D721Med (cell line): ENCODE measurements at regions not wholly inside any gene's neighbourhood (a gene's known extent, or its start where the extent isn't known, plus 50 kb on each side); places are given as distances from the start of the nearest gene placed in this dataset.

Experiments used
- DNase-seq: peaks from one replicate; pipeline ENCODE4 v3.0.0; 2011; ENCODE audit warnings: low spot score; ENCODE audit not compliant: insufficient read length
- FAIRE-seq: peaks from 2 replicates; lab custom pipeline; 2011; peaks lifted over from hg19 to GRCh38; lab: Jason Lieb, UNC
- CTCF ChIP-seq: IDR thresholded peaks from 2 replicates; pipeline ENCODE4 v1.5.1; 2012; ENCODE audit warnings: mild to moderate bottlenecking, control low read depth; ENCODE audit not compliant: insufficient read depth; ENCODE audit errors: missing control alignments

DNA sequence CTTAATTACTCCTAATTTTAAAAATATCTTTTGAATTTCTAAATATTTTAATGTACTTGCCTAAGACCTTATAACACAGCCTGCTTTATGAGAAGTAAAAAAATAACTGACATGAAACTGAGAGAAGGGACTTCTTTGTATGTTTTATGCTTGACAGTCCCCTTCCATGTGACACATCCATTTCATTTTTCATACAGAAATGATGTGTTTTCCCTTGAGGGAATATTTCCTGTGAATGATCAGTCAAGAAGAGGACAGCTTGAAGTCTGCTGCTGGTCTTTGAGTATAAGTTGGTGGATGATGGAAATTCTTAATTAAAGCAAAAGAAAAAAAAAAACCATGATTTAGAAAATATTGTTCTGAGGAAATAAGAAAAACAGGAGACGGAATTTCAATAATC is 230.4 kb upstream of the KLHL1 start:
- no peak for TF ChIP-seq CTCF
- DNase-seq, result no peak
- no peak for FAIRE-seq

- DNase-seq (no peak), FAIRE-seq (no peak)
- no peak for TF ChIP-seq CTCF
These were observed 228.6 kb upstream of the KLHL1 start for GRCh38 chr13:70336866-70337265.

GRCh38 chr13:70333752-70334151 is 225.5 kb upstream of the KLHL1 start:
- FAIRE-seq (no peak), DNase-seq (no peak)
- TF ChIP-seq CTCF, result no peak

DNA sequence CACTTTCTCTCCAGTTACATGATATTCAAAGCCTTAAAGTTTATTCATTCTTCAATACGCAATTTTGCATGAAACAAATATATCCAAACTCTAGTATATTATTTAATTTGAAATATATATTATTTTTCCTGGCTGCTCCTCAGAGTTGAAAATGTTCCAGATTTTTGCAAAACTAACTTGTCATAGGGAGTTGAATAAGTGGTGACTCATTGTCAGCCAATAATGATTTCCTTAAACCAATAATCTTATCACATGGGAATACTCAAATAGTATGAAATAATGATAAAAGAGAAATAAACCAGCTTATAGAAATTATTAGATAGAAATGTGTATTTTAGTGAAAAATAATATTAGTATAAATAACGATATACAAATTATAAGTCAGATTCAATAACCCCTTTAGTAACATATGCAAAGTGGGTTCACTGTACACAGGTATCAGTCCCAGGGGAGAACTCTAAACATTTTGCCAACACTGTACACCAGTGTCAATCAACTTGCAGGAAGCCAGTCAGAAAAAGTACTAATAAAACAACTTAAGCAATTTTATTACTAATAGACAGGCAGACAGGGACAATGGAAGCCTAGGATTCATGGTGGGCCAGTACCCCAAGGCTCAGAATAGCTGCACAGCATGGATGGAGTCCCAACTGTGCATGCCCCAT is 222.6 kb upstream of the KLHL1 start:
- FAIRE-seq, result no peak
- no peak for TF ChIP-seq CTCF
- no peak for DNase-seq

DNA sequence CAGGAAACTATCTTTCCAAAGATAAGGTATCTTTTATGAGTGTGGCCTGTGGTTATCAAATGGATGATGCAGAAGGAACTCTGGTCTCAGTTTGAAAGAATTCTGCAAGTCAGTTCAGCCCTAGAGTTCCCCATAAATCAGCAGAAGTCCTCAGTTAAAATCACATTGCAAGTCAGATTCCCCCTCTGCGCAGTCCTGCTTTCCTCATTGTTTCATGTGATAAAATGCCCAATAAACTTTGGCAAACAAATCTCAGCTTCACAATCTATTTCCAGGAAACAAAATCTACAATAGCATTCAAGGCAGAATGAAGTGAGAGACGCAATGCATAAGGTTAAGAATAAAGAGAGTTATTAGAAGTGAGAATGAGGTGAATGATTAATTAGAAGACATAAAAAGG is 216.3 kb upstream of the KLHL1 start:
- no peak for TF ChIP-seq CTCF
- DNase-seq (no peak), FAIRE-seq (no peak)

DNA sequence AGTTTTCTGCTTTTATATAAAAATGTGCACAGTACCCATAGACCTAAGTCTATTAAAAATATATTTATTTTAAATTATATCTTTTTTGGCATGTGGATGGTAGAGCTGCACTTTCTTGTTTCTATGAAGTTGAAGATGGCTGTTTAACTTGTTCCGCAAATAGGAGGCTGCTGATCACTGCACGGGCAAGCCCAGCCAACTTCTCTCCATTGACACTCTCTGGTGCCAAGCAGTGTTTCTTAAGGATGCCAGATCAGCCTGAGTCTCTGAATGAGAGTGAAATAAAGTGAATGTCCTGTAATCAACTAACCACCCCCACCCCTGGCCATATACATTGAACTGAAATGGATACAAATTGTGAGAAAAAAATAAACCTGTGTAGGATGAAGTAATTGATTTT is 202.9 kb upstream of the KLHL1 start:
- no peak for FAIRE-seq
- DNase-seq, result no peak
- TF ChIP-seq CTCF, result no peak

DNA sequence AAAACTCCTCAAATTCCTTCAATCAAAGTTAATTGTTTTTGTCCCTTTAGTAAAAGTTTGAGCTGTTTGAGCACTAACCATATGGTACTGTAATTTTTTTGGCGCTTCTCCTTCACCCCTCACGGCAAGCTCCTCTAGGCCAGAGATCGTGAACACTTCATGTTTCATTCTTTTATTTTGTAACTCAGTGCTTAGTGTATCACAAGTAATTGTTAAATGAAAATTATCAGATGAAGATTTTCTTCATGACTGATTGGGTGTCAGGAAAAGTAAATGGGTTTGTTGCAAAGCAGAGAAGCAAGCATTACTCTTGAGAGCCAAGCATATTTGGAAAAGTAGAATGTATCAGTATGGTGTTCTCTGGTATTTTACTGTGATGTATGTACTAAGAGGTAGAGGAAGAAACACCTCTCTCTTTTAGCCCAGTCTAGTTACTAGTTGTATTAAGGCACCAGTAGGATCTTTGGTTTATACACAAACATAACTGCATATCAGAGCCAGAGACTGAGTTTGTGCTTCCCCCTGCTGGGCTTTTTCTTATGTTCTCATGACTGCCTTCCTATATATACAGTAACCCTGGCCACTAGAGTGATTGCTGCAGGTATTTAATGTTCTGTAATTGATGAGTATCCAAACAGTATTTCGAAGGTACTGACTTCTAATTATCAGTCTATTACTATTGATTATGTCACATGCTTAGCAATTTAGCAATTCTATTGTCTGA is 202.3 kb upstream of the KLHL1 start:
- TF ChIP-seq CTCF, result peak; percentile 56
- FAIRE-seq (peak; percentile 53), DNase-seq (no peak)
